ENCODE measurements at regions not wholly inside any gene's neighbourhood (a gene's known extent, or its start where the extent isn't known, plus 50 kb on each side); places are given as distances from the start of the nearest gene placed in this dataset.

- TF ChIP-seq MAX (IDR thresholded peaks at IDR 0.05) (no peak), REST (IDR thresholded peaks at IDR 0.05; ENCODE audit: low read depth) (no peak), RAD21 (IDR thresholded peaks at IDR 0.05; ENCODE audit: low read depth) (no peak), TAF1 (IDR thresholded peaks at IDR 0.05; ENCODE audit: low read depth) (no peak), EGR1 (IDR thresholded peaks at IDR 0.05) (no peak), CEBPB (IDR thresholded peaks at IDR 0.05) (no peak), CREB1 (IDR thresholded peaks at IDR 0.05; ENCODE audit: low read depth) (no peak), YY1 (IDR thresholded peaks at IDR 0.05; ENCODE audit: low read depth) (no peak)
- TF ChIP-seq, protein P1, sequence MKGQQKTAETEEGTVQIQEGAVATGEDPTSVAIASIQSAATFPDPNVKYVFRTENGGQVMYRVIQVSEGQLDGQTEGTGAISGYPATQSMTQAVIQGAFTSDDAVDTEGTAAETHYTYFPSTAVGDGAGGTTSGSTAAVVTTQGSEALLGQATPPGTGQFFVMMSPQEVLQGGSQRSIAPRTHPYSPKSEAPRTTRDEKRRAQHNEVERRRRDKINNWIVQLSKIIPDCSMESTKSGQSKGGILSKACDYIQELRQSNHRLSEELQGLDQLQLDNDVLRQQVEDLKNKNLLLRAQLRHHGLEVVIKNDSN (IDR thresholded peaks at IDR 0.05): no peak
These were observed 412.9 kb upstream of the FMR1 start for GRCh38 chrX:147498796-147499195.

DNA sequence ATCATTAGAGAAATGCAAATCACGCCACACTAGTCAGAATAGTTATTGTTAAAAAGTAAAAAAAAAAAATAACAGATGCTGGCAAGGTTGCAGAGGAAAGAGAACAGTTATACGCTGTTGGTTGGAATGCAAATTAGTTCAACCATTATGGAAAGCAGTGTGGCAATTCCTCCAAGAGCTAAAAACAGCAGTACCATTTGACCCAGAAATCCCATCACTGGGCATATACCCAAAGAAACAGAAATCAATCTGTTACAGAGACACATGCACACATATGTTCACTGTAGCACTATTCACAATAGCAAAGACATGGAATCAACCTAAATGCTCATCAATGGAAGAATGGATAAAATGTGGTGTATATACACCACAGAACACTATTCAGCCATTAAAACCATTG, 388.7 kb upstream of the FMR1 start:
- no peak for TF ChIP-seq RAD21 (IDR thresholded peaks at IDR 0.05; ENCODE audit: low read depth)
- no peak for TF ChIP-seq NFIC (IDR thresholded peaks at IDR 0.05)
- no peak for TF ChIP-seq EP300 (IDR thresholded peaks at IDR 0.05; ENCODE audit: borderline replicate concordance)
- TF ChIP-seq CEBPB (IDR thresholded peaks at IDR 0.05): no peak
- TF ChIP-seq REST (IDR thresholded peaks at IDR 0.05; ENCODE audit: low read depth): no peak
- no peak for TF ChIP-seq MAX (IDR thresholded peaks at IDR 0.05)
- no peak for TF ChIP-seq TEAD4 (IDR thresholded peaks at IDR 0.05)
- TF ChIP-seq FOXM1 (IDR thresholded peaks at IDR 0.05; ENCODE audit: borderline replicate concordance, low read depth): no peak
- TF ChIP-seq TAF1 (IDR thresholded peaks at IDR 0.05; ENCODE audit: low read depth): no peak
- TF ChIP-seq, protein P1 (IDR thresholded peaks at IDR 0.05): no peak
- no peak for TF ChIP-seq EGR1 (IDR thresholded peaks at IDR 0.05)
- TF ChIP-seq YY1 (IDR thresholded peaks at IDR 0.05; ENCODE audit: low read depth): no peak
- no peak for TF ChIP-seq ZBTB7A (IDR thresholded peaks at IDR 0.05; ENCODE audit: low read depth)
- TF ChIP-seq TCF12 (IDR thresholded peaks at IDR 0.05; ENCODE audit: low read depth): no peak
- TF ChIP-seq CREB1 (IDR thresholded peaks at IDR 0.05; ENCODE audit: low read depth): no peak

DNA sequence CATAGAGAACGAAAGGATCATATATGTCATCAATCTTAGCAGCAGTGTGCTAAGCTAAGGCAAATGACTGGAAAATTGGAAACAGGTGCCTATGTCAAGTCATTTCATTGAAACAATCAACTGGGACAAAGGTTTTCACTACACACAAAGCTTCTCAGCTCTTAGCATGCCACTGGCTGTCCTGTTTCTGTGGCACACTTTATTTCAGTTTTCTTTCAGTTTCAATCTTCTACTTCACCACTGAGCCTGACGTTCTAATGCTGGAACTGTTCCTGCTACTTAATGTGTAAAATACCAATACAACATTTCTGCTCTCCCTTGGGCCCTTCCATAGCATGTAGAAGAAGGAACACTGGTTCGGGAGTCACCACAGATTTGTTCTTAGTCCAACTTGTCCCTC, 378.3 kb upstream of the FMR1 start:
- no peak for TF ChIP-seq TCF12 (IDR thresholded peaks at IDR 0.05; ENCODE audit: low read depth)

- TF ChIP-seq CEBPB (IDR thresholded peaks at IDR 0.05) (no peak), EGR1 (IDR thresholded peaks at IDR 0.05) (no peak), TCF12 (IDR thresholded peaks at IDR 0.05; ENCODE audit: low read depth) (no peak), TEAD4 (IDR thresholded peaks at IDR 0.05) (no peak), YY1 (IDR thresholded peaks at IDR 0.05; ENCODE audit: low read depth) (no peak), TAF1 (IDR thresholded peaks at IDR 0.05; ENCODE audit: low read depth) (no peak), EP300 (IDR thresholded peaks at IDR 0.05; ENCODE audit: borderline replicate concordance) (no peak), FOXM1 (IDR thresholded peaks at IDR 0.05; ENCODE audit: borderline replicate concordance, low read depth) (no peak), REST (IDR thresholded peaks at IDR 0.05; ENCODE audit: low read depth) (no peak), ZBTB7A (IDR thresholded peaks at IDR 0.05; ENCODE audit: low read depth) (no peak), RAD21 (IDR thresholded peaks at IDR 0.05; ENCODE audit: low read depth) (no peak), NFIC (IDR thresholded peaks at IDR 0.05) (no peak), CREB1 (IDR thresholded peaks at IDR 0.05; ENCODE audit: low read depth) (no peak), MAX (IDR thresholded peaks at IDR 0.05) (no peak)
- TF ChIP-seq, protein P1 (IDR thresholded peaks at IDR 0.05): no peak
These were observed 374.5 kb upstream of the FMR1 start for GRCh38 chrX:147537172-147537571.
